ENCODE measurements at regions not wholly inside any gene's neighbourhood (a gene's known extent, or its start where the extent isn't known, plus 50 kb on each side); places are given as distances from the start of the nearest gene placed in this dataset.
"Not testable (repeated sequence)": the region's sequence is repeated elsewhere in the genome, so short reads cannot be mapped to it uniquely, and the experiment has no call there.

DNA sequence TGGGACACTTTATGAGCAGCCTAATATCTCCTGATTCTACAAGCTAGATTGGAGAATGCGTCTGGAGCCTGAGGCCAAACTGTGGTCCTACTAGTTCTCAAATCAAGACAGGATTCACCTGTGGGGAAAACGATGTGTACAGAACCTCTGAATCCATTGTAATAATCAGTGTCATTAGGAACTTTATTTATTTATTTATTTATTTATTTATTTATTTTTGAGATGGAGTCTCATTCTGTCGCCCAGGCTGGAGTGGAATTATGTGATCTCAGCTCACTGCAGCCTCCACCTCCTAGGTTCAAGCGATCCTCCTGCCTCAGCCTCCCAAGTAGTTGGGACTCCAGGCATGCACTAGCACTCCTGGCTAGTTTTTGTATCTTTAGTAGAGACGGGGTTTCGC lies 52.6 kb upstream of the KIF26B start:
- in situ Hi-C loops (cut with MboI; ENCODE audit: low sequenced_read_pairs) = not testable (repeated sequence)

DNA sequence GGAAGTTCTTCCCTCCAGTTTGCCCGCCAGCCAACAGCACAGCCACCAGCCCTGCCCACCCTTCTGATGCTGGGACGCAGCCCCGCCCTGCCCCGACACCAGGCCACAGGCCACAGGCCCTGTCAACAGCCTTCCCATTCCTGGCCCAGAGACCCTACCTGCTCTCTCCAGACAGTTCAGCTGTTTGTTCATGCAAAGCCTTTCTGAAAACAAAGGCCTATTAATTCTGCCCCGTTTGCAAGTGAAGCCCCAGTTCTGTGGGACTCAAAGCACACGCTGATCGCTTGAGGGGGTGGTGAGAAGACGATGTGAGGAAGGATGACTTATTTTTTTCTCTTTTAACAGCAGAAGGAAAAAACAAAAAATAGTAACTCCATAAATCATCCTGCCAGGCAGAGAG lies 55.4 kb upstream of the KIF26B start:
- in situ Hi-C loops (cut with MboI; ENCODE audit: low sequenced_read_pairs) = no loop called here

DNA sequence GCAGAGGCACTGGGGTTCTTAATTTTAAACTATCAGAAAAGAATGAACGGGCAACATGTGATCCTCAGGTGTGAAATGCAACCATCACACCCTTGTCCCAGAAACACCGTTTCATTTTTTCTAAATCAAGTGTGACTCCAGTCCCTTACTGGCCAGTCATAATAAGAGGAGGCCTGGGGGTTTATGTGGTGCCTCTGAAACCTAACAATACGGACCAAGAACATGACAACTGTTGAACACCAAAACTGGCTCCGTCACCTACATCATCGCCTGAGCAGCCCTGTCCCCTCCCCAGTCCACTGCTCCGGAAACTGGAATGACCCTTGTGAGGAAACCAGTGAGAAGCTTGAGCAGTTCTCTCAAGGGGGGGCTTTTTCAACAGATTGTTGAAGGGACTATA lies 55.9 kb upstream of the KIF26B start:
- in situ Hi-C loops (cut with MboI; ENCODE audit: low sequenced_read_pairs) = no loop called here

DNA sequence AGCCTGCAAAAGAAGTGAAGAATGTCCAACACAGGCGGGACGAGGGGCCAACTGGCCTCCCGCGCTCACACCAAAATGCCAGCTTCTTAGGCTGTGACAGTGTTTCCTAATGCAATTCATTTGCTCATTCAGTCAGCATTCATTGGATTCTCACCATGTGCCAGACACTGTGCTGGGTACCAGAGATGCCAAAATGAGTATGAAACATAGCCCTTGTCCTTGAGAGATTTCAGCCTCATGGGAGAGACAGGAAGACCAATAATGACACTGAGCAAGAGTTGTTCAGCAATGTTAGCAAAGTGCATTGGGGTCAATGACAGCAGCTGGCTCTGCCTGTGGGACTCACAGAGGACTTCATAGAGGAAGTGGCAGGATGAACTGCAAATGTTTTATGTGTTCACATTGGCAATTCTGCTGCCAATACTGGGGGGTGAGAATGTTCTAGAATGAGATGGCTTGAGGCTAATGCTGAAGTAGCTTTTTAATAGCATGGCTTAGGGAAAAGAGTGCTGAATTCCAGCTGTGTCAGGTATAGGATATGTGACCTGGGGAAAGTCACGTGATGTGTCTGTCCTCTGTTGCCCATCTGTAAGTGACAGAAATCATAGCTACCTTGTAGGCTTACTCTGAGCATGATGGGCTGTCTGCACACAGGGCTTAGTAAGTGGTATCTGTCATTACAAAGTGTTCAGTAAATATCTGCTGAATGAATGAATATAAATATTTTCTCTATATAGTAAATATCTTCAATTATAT lies 58.3 kb upstream of the KIF26B start:
- in situ Hi-C loops (cut with MboI; ENCODE audit: low sequenced_read_pairs) = no loop called here

DNA sequence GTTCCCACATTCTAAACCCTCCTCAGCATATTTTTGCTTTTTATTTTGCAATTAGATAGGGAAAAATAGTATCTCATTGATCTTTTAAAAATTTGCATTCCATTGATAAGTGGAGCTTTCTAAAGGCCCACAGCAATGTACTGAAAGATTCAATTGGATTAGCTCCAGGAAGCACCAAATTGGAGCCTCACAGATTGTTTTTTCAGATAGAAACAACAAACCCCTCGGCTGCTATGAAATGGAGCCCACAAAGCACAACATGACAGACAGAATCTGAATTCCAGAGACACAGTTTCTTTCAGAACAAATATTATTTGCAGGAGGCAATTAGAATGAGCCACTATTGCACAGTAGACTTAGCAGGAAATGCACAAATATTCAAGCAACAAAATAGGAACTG lies 58.9 kb upstream of the KIF26B start:
- in situ Hi-C loops (cut with MboI; ENCODE audit: low sequenced_read_pairs) = no loop called here

DNA sequence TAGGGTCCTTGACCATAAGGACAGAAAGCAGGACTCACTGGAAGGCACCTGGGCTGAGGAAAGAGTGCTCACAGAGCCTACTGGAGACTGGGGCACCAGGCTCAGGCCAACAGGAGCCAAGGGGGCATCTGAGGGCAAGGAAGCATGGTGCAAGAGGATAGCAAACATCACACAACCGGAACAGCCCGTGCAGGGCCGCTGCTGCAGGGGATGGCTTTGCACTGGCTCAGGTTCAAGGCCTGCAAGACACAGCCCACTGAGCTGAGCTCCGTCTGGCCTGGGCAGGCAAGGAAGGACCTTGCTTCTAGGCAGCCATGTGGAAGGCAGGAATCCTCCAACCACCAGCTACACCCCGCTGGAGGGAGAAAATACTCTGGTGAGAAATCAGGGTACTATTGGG lies 59.8 kb upstream of the KIF26B start:
- in situ Hi-C loops (cut with MboI; ENCODE audit: low sequenced_read_pairs) = no loop called here

DNA sequence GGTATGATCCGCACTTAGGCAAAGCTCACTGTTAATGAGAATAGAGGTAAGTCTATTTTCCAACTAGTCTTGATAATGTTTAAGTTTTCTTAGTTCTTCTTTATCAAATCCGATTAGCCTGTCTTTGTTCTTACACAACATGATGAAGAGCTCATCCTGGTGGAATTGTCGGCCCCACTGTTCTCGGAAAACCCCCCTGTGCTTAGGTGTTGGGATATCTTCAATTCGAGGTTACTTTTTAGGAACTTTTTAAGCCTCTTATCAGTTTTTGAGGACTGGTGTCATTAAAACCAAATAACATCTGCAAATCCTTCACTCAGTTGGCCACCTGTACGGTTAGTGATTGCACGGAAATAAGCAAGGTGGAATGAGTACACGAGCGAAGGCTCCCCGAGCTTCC lies 60.7 kb upstream of the KIF26B start:
- in situ Hi-C loops (cut with MboI; ENCODE audit: low sequenced_read_pairs) = no loop called here

DNA sequence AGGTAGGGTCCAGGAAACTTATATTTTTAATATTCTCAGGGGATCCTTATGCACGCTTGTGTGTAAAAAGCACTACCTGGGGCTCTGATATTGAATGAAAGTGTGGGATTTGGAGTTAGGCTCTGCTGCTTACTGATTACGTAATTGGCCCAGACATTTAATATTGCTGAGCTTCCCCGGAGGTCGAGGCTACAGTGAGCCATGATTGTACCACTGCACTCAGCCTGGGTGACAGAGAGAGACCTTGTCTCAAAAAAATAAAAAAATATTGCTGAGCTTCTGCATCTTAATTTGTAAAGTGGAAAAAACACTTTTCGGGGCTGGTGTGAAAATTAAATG lies 62.2 kb upstream of the KIF26B start:
- in situ Hi-C loops (cut with MboI; ENCODE audit: low sequenced_read_pairs) = no loop called here

DNA sequence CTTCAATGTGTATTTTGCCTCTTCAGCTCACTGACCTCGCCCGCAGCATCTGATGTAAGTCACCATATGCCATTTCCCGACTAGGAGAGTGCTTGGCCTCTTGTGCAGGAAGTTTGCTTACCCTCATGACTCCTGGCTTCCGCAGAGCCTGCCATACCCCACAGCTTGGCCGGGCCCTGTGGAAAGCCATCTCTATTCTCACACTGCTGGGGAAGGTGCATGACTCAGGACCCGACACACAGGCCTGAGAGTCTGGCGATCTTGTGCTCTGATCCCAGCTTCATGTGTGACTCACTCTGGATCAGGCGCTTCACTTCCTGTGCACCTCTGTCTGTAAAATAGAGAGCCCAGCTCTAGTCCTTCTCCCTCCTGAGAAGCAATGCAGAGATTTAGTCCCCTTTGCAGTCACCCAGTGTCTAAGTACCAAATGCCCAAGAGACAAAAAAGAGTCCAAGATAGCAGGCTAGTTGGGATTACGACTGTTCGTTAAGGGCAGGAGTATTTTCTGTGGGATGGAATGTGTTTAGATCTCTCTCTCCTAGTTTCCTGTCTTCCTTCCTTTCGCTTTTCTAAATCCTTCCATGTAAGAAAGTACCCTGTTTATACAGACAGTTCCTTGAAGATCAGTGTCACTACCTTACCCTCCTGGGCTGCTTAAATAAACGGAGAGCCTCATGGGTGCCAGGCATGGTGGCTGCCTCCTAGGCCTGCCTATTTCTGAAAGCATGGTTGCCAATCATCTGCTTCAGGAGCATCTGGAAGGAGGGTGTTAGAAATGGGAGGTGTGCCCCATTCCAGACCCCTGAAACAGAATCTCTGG lies 62.8 kb upstream of the KIF26B start:
- in situ Hi-C loops (cut with MboI; ENCODE audit: low sequenced_read_pairs) = no loop called here

DNA sequence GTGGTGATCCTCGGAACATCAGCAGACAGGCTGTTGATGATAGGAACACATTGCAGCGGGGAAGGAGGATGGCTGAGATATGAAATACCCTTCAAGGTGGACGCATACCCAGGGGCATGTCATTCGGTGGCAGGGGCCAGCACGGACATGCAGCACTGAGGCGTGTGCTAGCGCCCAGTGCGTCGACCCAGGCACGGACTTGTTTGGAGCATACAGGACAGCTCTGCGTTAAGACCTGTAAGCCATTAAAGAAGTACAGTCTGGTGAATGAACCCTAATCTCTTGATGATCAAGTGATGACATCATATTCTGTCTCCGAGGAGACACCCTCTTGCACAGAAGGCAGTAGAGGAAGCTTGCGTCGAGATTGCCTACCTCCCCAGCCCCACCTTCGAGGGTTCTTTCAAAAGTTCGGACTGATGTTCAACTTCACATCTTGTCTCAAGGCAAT lies 63.6 kb upstream of the KIF26B start:
- in situ Hi-C loops (cut with MboI; ENCODE audit: low sequenced_read_pairs) = no loop called here

DNA sequence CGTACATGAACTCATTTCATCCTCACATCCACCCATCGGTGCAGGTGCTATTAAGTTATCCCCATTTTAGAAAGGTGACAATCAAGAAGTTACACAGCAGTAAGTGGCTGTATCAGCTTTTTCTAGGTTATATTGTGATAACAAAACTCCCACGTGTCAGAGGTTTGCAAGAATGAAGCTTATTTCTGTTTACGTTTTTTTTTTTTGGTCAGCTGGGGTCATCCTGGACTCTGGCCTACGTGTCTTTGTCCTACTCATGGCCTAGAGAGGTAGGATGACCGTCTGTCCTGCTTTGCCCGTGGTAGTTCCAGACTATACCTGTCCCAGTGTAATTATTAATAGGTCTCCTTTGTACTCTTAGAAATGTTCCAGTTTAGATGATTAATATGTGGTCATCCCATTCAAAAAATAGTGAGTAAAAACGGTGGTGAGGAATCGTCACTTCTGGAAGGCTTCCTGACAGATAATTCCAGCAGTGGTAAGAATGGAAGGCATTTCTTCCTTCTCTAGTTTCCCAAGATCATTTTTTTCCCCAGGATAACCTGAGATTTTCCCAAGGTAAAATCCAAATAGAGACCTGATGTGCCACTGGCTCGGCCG lies 64.2 kb upstream of the KIF26B start:
- in situ Hi-C loops (cut with MboI; ENCODE audit: low sequenced_read_pairs) = no loop called here

DNA sequence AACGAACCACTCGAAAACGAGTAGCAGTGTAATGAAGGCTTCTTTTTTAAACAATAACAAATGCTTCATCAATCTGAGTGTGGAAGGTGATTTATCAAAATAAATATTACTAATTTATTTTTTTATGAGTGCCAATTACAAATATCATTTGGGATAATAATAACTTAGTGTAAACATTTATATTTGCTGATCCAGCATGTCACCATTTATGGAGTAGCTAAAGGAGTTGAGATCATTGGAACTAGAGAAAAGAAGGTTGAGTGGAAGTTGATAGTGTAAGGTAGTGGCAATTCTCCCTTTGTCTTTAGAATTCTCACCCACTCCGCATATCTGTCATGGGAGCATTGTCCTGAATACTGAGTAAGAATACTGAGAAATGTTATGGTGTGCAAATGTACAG lies 67.1 kb upstream of the KIF26B start:
- in situ Hi-C loops (cut with MboI; ENCODE audit: low sequenced_read_pairs) = no loop called here

DNA sequence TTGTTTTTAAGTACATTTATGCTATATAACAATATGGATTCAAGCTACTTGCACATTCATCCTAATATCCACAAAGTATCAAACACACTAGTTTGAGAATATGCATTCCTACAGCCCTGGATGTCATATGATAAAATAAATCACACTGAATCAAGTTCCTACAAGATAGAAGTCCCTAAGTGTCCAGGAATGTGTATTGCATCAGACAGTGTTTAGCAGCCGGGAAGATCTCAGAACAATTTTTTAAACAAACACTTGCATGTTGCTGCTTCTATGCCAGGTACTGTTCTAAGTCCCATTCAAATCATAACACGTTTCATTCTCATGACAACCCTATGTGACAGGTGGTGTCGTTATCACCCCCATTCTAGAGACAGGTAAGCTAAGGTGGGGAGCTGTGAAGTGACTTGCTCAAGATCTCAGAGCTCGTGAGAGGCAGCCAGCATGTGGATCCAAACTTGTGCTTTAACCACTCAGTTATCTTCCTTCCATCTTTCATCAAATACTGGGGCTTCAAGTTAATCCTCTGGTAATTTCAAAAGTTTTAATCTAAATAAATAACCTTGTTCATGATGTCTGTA lies 68.3 kb upstream of the KIF26B start:
- in situ Hi-C loops (cut with MboI; ENCODE audit: low sequenced_read_pairs) = no loop called here

DNA sequence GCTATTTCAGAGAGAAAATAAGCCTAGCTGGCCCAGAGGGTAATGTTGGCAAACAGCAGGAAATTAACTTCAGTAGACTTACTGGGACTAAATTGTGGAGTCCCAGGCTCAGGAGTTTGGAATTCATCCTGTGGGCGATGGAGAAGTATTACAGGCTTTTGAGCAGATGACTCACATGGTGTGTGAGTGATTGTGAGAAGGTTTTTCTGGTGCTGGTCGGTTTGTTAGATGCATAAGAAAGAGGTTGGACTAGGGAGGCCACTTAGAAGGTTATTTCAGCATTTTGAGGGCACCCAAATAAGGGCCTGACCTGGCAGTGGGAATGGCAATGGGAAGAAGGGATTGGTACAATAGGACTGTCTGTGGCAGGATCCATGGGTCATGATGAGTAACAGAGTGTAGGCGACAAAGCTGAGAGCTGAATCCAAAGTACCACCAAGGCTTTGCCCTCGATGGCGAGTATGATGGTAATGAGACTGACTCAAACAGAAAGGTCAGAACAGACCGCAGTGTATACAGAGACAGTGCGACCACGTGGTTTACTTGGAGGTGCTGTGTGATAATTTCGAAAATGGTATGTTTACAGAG lies 69.2 kb upstream of the KIF26B start:
- in situ Hi-C loops (cut with MboI; ENCODE audit: low sequenced_read_pairs) = no loop called here

DNA sequence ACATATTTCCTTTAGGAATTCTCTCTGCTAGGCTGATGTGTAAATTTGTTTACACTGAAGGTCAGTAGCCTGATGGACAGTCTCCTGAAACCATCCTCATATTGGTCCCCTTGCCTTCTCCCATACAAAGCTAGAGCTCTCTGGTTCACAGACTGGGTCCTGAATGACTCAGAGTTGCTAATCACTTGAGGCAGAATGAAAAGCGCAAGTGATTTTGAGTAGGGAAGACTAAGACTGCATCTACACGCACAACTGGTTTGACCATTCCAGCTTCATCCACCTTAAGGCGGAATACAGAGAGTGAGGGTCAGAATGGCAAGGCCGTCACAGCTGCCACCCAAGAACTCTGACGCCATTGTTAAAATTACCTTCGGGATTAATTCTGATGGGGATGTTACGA lies 70.2 kb upstream of the KIF26B start:
- in situ Hi-C loops (cut with MboI; ENCODE audit: low sequenced_read_pairs) = no loop called here

DNA sequence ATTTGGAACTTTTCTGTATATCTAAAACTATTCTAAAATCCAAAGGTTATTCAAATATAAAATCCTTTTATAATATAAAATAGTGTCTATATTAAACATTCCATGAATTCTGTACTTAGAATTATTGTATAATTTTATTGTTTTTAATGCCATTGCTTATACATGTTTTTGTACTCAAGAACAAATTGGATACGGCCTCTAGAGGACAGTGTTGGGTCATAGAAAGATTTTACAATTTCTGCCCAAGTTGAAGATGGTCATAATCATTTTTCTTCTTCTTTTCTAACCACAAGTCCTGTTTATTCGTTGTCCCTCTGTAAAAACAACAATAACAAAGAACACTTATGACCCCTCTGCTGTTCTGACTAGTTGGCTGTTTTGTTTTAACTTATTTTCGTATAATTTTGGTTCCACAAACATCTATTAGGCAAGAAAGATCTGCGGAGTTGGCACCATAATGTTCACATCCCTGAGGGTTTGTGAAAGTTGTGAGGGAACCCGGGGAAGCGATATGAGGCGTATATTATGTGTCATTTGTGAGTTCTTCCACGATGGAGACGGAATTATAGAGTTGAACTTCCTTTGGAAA lies 75.7 kb upstream of the KIF26B start:
- in situ Hi-C loops (cut with MboI; ENCODE audit: low sequenced_read_pairs) = no loop called here

DNA sequence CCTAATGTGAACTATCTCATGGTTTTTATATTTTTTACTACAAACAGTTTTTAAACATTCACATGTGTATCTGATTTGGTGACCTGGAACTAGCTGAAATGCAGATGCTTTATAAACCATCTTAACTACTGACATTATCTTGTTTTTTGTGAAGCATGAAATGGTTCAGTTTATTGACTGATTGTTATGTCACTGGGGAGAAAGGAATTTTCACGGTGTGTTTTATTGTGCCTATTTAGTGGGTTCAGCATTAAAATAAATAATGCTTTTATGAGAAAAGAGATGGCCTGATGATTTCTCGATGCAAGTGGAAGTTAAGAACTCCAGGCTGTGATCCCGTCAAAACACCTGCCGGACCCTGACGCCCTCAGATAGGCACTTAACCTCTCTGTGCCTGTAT lies 79.9 kb upstream of the KIF26B start:
- in situ Hi-C loops (cut with MboI; ENCODE audit: low sequenced_read_pairs) = no loop called here

DNA sequence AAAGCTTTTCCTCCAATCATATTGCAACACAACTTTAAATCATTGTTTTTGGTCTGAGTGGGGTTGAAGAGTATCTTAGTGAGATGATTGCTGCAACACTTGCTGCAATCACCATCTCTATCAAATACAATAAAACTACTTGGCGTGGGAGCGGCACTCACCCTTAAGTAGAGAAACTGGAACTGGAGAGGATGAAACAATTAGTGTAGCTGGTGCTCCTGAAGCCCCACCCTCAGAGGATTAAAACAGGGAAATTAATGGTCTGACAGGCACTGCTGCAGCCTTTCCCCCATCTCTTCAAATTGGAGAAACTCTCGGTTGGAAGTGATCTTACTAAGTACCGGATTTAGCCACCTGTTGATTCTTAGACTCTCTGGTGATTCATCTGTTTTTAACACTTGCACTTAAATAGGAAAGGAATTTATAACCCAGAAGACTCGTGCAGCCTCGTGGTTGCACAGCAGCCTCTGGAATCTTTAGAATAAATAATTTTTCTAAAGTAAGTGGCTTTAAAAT lies 80.5 kb upstream of the KIF26B start:
- in situ Hi-C loops (cut with MboI; ENCODE audit: low sequenced_read_pairs) = no loop called here

DNA sequence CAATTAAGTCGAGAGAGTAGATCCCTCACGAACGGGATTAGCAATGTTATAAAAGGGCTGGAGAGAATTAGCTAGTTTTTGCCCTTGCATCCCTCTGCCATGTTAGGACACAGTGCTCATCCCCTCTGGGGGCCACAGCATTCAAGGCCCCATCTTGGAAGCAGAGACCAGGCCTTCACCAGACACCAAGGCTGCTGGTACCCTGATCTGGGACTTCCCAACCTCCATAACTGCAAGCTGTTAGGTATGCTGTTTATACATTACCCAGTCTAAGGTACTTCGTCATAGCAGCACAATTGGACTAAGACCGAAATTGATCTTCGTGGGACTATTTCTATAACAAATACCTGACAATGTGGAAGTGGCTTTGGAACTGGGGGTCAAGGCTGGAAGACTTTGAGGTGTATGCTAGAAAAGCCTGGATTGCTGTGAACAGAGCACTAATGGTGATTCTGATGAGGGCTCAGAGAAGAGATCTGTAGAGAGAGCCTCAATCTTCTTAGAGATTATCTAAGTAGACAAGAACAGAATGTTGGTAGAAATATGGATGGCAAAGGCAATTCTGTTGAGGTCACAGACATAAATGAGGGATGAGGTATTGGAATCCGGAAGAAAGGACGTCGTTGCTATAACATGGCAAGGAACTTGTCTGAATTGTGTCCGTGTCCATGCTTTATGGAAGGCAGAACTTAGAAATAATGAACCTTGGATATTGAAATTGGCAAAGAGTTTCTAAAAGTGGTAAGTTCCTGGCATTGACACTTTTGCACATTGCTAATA lies 83.8 kb upstream of the KIF26B start:
- in situ Hi-C loops (cut with MboI; ENCODE audit: low sequenced_read_pairs) = no loop called here

DNA sequence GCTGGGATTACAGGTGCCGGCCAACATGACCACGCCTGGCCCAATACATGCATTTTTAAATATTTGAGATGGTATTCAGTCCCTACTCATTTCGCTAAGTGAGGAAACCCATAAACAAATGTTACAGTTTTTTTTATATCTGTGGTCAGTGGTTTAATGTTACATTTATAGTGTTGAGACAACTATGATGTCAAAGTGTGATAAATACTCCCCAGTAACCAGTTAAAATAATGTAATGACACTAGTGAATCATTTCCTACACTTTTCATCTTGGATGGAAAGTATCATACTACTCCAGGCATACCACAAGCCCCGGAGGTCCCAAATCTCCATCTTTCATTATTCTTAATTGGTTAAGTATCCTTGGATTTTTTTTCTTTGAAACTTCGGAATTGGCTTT lies 87.5 kb upstream of the KIF26B start:
- in situ Hi-C loops (cut with MboI; ENCODE audit: low sequenced_read_pairs) = no loop called here
